HG03469 (cell line): ENCODE measurements at regions not wholly inside any gene's neighbourhood (a gene's known extent, or its start where the extent isn't known, plus 50 kb on each side); places are given as distances from the start of the nearest gene placed in this dataset.

Source experiments
- ATAC-seq: cut with Tn5 transposase; IDR thresholded peaks from one replicate; pipeline ENCODE4 v1.9.1; 2021; ENCODE audit warnings: mild to moderate bottlenecking, moderate library complexity, moderate number of reproducible peaks; ENCODE audit not compliant: unreplicated experiment

DNA sequence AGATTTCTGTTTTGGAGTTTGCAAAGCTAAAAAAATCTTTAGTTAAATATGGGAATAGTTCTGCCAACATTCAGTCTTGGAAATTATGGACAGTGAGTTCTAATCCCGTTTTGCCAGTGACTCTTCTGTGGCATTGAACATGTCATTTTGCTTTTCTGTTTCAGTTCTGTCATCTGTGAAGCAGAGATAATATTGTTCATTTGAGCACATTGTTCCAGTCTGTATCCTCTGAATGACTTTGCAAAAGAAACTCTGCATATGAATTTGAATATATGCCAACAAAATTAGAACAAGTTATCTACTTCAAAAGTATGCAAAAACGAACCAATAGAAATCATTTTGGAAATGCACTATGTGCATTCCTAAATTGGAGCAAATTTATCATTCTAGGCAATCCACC is 746.0 kb upstream of the POT1 start:
- ATAC-seq = no peak

DNA sequence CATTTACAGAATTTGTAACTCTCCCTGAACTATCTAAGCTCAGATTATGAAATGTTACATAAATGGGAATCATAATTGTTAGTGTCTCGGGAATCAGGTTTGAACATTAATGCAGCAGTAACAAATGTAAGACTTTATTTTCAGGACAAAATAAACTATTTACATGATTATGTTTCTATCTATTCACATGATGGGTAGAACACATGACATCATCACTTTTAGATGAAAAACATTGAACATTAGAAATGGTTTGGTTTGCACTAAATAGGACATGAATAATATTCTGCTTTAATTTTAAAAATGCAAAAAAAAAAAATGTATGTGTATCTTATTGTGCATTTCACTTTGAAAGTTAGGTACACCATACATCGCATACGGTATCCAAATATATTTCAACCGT is 745.5 kb upstream of the POT1 start:
- ATAC-seq = no peak

DNA sequence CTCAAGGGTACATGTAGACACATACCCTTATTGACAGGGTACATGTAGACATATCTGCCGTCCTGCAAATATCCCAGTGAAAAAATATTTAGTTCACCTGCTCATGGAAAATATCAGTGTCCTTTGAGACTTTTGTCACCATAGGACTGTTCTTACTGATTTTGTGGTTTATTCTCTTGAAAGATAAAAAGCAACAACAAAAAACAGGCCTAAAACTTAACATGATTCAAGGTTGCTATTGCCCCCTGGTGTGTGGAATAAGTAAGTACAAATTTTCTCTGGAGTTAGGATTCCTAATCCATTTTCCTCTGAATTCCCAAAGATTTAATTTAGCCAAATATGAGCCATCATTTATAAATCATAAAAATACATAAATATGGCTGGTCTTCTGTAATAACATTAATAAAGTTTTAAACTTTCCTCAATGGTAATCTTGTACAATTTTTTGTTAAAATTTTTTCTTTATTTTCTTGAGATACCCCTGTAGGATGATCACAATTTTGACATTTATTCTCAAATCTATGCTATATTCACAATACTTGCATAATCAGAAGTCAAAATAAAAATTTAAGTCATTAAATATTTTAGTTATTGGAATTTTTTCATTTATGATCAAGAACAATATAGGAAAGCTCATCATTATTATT is 741.4 kb upstream of the POT1 start:
- no peak for ATAC-seq

DNA sequence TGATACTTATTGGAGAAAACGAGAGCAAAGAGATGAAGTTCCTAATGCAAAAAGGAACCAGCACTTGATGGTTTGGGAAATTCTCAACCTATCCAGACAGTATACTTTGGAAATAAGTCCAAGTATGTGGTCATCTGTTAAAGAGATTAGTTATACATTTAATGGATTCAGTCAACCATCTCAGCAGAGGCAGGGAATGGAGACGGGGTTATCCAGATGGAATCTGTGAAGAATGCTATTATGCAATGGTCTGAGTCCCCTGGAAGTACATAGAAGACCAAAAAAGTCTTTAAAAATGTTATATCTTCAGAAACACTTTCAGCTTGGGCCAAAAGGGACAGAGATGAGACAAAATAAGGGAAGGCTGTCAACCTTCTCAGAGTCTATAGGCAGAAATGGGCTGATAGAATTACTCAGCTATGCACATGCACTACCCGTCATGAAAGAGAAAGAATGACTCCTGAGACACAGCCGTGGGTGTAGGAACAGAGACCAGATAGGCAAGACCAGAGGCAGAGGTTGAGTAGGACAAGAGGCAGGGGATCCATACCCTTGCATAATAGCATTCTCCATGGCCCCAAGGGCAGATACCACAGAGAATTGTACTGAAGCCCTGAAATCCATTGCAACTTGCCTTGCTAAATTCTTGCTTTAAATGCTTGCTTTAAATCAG is 738.8 kb upstream of the POT1 start:
- no peak for ATAC-seq

DNA sequence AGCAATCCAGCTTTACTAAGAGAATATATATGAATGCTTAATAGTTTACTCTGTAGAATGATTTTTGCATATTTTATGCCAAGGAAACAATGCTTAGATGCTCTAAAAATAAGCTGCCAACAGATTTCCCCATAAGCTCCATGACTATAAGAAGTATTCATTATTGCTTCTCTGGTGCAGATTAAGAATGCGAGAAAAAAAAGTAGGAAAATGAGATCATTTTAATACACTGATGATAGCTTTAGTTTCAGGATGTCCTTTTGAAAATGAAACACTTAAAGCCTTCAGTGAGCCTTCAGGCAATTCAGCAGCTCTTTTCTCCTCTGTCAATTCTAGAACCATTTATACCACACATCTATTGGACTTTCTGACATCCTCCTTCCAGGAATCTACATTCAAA is 735.0 kb upstream of the POT1 start:
- no peak for ATAC-seq

DNA sequence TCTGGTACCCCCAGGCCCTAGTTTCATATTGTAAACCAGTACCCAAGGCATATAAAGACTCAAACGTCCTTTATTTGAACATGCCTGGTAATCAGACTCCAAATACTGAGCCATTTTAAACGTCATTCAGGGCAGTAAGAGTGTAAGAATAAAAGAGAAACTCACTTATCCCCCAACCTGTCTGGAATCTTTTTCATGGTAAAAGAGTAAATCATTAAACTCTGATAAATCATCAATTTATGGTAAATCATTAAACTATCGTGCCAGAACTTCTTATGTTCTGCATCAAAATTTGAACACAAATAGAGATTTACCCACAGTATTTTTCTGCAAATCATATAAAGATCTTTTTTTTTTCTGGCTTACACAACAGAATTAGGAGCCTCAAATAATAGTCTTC is 734.3 kb upstream of the POT1 start:
- ATAC-seq = no peak

DNA sequence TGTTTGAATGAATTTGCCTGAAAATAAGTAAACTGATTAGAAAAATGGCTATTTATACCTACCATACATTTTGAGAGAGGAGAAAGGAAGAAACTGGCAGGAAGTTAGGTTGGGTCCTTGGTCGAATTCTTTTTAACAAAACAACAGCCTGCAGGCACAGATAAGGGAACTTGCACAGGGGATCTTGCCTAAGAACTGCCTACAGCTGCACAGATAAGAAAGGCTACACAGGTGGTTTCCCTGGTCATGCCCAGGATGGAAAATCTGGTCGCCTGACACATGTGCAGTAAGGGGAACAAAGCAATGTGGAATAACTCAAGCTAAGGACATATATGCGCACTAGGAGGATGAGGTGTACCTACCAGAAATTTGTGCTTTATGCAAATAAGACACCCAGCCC is 732.1 kb upstream of the POT1 start:
- ATAC-seq = no peak

DNA sequence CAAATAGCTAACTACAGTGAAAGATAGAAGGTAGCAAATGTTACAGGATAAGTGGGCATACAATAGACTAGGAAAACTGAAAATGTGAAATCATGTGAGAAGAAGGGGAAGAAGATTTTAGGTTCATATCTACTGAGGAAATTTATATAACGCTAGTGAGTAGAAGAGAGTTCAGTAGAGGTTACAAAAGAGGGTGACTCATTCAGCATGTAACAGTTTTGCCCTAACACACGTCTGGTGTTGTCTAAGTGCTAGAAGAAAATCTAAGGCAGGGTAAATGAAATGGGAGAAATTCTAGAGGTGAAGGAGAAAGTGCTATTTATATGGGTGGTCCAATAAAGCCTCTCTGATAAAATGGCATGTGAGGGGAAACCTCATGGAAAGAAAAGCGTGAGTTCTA is 731.4 kb upstream of the POT1 start:
- ATAC-seq = no peak

DNA sequence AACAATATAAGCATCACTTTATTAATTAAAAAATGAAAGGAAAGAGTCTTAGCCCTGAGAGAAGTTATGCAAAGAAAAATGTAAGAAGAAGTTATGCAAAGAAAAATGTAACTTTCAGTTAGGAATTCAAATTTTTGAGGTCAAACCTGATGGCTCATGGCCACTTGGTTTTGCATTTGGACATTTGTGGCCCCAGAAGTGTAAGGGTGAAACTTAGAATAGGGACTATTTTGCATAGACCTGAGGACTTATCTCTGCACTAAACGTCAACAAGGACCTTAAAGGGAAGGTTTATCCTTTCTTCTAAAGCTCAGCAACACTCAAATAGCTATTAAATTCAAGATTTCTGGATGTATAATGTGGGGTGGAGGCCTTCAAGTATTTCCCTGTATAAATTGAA is 724.5 kb upstream of the POT1 start:
- no peak for ATAC-seq

DNA sequence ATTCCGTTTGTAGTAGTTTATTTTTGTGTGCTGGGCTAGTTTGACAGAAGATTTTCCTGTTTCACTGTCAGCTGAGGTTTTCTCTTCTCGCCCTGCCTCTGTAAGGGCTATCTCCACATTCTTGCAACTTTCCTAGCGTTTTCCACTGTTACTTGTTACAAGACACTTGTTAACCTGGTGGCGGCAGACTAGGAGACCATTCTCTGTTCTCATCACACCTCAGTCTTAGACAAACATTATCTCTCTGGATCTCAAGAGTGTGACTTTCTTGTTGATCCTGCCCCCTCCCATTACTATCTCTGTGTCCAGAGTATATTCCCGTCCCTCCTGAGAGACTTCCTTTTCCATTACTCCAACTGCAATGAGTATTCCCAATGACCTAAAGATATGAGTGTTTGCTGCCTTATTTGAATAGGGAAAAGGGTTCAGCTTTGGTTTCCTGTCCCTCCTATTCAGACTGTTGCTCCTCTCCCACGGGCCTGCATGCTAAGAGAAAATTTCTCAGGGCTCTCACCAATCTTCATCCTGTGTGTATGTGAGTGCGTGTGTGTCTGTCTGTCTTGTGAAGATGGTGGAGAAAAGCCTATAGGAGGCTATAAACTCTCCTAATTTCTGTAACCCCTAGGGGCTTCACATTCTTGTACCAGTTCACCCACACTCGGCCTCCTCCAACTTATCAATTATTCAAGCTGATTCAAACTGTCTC is 722.4 kb upstream of the POT1 start:
- ATAC-seq = no peak

DNA sequence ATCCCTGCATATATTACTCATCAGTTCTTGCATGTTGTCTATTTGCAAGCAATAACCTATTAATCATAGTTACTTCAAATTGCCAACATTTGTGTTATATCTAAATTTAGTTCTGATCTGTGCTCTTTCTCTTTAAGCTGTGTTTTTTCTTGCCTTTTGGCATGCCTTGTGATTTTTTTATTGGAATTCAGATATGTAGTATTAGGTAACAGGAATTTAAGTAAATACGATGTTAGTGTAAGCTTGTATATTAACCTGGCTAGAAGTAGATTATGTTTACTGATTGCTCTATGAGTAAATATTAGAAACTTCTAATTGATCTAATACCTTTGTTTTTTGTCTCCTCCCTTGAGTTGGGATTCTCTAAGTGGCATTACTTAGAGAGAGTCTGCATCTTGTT is 718.9 kb upstream of the POT1 start:
- no peak for ATAC-seq

DNA sequence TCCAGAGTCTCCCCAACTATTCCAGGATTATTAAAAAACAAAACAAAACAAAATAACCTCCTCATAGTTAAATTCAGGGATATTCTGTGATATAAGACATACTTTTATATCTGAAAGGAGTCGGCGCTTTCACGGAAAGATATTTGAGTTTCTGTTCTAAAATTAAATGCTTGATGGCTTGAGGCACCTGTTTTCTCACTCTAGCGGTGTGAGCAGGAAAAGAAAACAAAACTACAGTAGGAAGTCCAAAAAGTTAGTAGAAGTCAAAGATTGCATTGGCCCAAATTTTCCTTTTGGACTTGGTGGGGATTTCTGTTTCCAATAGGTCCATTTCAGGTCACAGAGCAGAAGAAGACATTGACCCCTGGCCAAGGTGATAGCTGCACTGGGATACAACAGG is 716.1 kb upstream of the POT1 start:
- ATAC-seq = no peak

DNA sequence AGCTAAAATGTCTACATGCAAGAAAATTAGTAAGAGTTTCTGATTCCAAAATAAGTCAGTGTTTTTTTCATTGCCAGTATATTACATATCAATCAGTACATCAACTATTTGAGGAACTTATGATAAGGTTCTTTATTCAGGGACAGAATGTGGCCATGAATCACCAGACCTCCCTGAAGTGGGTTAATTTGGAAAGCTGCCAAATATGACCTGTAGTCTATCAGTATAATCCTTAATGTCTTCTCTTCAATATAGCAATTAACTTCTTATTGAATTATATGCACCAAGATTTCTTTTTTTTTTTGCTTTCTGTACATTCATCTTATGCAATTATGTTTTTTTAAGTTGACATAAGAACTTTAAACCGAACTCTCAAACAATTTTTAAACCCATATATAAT is 714.5 kb upstream of the POT1 start:
- ATAC-seq = no peak

DNA sequence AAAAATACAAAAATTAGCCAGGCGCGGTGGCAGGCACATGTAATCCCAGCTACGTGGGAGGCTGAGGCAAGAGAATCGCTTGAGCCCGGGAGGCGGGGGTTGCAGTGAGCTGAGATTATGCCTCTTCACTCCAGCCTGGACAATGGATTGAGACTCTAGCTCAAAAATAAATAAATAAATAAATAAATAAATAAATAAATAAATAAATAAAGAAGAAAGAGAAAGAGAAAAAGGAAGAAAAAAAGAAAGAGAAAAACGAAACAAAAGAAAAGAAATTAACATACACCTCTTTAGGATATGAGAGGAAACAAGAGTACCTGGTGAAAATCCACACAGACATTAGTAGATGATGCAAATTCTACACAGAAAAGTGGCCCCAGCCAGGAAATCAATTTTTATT is 713.7 kb upstream of the POT1 start:
- ATAC-seq = no peak

DNA sequence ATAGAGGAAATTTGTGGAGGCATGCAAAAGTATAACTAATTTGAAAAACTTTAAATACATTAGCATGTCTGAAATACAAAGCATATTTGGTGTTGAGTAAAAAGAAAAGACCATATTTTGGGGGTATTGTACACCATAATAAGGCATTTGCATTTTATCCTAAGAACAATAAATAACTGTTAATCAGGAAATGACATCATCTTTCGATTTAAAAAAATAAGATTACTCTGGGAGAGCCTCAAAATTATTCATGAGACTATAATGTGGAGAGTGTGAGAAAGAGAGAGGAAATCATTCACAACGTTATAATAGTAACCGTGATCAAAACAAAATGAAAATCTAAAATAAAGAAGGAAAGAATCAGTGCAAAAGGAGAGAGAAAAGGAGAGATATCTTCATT is 712.3 kb upstream of the POT1 start:
- no peak for ATAC-seq

DNA sequence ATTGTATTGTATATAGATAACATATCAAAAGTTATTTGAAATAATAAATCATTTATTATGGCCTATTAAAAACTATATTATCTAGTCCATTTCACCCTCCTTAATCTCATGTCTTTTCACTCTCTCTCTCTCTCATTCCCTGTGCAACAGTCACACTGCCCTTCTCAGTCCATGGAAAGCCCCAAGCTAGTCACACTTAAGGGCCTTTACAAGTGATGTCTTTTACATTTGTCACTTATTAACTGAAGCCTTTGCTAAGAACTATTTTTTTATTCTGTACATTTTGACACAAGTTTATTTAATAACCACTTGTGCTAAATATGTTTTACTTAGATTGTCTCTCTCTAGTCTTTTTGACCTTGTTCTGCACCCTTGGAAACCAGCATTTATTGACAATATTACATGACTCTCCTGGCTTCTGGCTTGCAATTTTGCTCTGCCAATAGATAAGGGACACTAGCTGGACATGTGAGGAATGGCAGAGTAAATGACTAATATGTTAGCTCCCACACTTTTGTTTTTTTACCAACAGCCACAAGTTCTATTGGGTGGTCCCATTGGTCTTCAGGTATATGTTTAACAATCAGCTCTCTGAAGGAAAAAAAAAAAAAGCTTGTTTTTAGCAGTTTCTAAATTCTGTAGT is 706.8 kb upstream of the POT1 start:
- no peak for ATAC-seq

DNA sequence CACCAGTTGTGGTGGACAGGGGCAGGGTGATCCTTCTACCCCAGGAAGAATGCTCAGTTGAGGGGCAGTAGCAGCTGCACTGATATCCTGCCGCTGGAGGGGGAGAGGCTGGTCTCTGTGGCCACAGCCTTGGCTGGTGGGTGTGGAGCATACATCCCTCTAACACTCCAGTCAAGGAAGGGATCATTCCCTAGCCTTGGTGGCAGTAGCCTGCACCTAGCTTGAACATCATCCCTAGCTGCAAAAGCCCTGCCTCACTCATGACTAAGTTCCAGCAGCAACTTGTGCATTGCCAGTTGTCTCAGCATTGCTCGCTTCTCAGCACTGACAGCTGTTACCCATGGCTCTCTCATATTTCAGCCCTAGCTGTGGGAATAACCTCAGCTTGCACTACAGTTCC is 688.9 kb upstream of the POT1 start:
- ATAC-seq = no peak

DNA sequence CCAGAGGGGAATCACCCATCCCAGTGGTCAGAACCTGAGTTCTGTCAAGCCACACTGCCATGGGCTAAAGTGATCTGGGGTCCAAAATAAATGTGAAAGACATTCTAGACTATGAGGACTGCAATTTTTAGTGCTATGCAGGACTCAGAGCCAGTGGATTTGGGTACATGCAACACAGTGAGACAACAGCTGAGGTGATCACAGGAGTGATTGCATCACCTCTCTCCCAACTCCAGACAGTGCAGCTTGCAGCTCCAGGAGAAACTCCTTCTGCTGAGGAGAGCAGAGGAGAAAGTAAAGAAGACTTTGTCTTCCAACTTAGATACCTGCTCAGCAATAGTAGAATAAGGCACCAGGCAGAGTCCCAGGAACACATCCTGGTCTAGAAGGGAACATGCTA is 682.0 kb upstream of the POT1 start:
- ATAC-seq = no peak

DNA sequence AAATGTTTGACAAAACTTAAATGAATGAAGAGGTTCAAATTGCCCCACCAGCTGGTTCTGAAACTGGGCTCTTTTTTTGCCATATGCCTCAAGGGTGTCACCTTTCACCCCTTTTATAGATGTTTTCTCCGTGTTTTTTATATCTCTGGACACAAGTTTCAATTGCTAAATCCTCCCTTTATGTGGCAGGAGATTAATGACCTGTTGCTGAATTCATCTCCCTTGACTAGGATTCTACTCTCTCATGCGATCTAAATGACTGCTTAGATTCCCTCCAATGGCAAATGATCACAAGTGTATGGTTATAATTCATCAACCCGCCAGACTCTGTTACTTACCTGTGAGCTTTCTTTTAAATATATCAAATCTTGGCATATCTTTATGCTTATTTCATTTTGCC is 677.0 kb upstream of the POT1 start:
- ATAC-seq = no peak

DNA sequence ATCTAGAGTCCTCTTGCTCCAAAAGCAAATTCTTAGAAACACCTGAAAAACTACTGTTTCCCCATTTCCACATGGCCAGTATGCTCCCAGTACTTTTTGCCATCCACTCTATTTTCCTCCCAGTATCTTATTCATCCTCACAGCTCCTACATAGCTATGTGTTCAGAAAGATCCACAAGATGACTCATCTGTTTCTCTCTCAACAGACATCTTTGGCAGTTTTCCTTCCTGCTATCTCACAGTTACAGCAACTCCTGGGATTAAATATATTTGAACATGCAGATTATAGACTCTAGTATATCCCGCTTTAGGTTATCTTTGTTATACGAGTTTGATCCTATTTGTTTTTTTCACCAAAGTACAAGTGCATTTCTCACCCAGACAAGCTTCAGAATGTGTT is 675.6 kb upstream of the POT1 start:
- no peak for ATAC-seq

DNA sequence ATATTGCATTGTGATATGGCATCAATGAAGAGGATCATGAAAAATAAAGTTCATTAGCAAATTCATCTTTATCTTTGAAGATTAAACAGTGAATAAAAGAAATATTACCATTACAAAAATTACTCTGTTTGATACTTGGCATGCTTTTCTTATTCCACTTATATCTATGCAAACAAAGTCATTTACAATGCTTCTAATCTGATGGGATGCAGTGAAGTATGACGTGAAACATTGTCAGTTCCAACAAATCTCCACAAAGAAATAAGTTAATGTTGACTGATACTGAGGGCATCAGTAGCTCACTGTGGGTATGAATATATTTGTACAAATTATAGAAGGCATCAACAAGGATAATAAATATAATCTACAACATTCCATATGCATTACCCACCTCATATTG is 672.8 kb upstream of the POT1 start:
- ATAC-seq = no peak

DNA sequence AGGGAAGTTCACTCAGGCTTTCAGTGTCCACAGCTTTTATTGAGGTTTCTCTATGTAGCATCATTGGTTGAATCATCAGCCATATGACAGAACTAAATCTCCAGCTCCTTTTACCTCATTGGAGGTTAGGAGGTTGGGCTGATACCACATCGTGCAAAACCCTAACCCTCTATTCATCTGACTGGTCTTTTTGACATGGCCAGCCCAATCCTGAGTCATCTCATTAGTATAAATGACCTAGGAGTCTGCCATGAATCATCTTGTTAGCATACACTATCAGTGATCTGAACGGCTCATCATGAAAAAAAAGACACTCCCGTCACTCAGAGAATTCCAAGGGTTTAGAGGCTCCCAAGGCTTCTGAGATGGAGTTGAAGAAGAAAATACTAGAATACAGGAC is 669.8 kb upstream of the POT1 start:
- no peak for ATAC-seq
